Activated naive CD4-positive, alpha-beta T cell treated with anti-CD3 and anti-CD28 coated beads, Interleukin-2, amount 50 U/mL, for 24 hours (primary cell): ENCODE measurements at regions not wholly inside any gene's neighbourhood (a gene's known extent, or its start where the extent isn't known, plus 50 kb on each side); places are given as distances from the start of the nearest gene placed in this dataset.

ENCODE experiments used
- H3K27ac Mint-ChIP-seq: one replicate; pipeline ENCODE4 v1.8.0; 2021; ENCODE audit warnings: mild to moderate bottlenecking, mixed read lengths
- H3K27me3 Mint-ChIP-seq: one replicate; pipeline ENCODE4 v1.8.0; 2021; ENCODE audit warnings: mixed read lengths
- H3K36me3 Mint-ChIP-seq: one replicate; pipeline ENCODE4 v1.8.0; 2021; ENCODE audit warnings: mixed read lengths
- H3K4me1 Mint-ChIP-seq: one replicate; pipeline ENCODE4 v1.8.0; 2021; ENCODE audit warnings: mixed read lengths
- H3K4me3 Mint-ChIP-seq: one replicate; pipeline ENCODE4 v1.8.0; 2021; ENCODE audit warnings: mild to moderate bottlenecking, mixed read lengths
- H3K9me3 Mint-ChIP-seq: one replicate; pipeline ENCODE4 v1.8.0; 2021; ENCODE audit warnings: mixed read lengths

GRCh38 chr5:143691287-143691944 is 120.5 kb upstream of the HMHB1 start:
- H3K4me3 Mint-ChIP-seq: no peak overlapping the region

GRCh38 chr5:143687604-143688003 is 124.4 kb upstream of the HMHB1 start:
- no peaks in the 10 kb centered on the region for H3K4me1 Mint-ChIP-seq
- peaks cover 11% of the 10 kb centered on the region for H3K9me3 Mint-ChIP-seq
- no peak overlapping the region for H3K4me3 Mint-ChIP-seq
- H3K27ac Mint-ChIP-seq: no peak overlapping the region
- H3K27me3 Mint-ChIP-seq: peaks cover 1% of the 10 kb centered on the region
- peaks cover 2% of the 10 kb centered on the region for H3K36me3 Mint-ChIP-seq

More at GRCh38 chr5:143691287-143691944, 120.5 kb upstream of the HMHB1 start:
- Mint-ChIP-seq H3K9me3 (peaks cover 11% of the 10 kb centered on the region), H3K27me3 (peaks cover 1% of the 10 kb centered on the region), H3K4me1 (peaks cover 5% of the 10 kb centered on the region), H3K27ac (no peak overlapping the region), H3K36me3 (peaks cover 2% of the 10 kb centered on the region)

GRCh38 chr5:143685246-143685815 is 126.6 kb upstream of the HMHB1 start:
- Mint-ChIP-seq H3K4me1 (no peaks in the 10 kb centered on the region), H3K4me3 (no peak overlapping the region), H3K36me3 (peaks cover 2% of the 10 kb centered on the region), H3K9me3 (peaks cover 7% of the 10 kb centered on the region), H3K27me3 (no peaks in the 10 kb centered on the region), H3K27ac (no peak overlapping the region)

GRCh38 chr5:143683459-143683858 is 128.5 kb upstream of the HMHB1 start:
- no peak overlapping the region for H3K27ac Mint-ChIP-seq
- no peaks in the 10 kb centered on the region for H3K27me3 Mint-ChIP-seq
- no peak overlapping the region for H3K4me3 Mint-ChIP-seq
- no peaks in the 10 kb centered on the region for H3K9me3 Mint-ChIP-seq
- H3K36me3 Mint-ChIP-seq: no peaks in the 10 kb centered on the region
- H3K4me1 Mint-ChIP-seq: peaks cover 14% of the 10 kb centered on the region

GRCh38 chr5:143682929-143683386 is 129.0 kb upstream of the HMHB1 start:
- peaks cover 19% of the 10 kb centered on the region for H3K4me1 Mint-ChIP-seq
- H3K27ac Mint-ChIP-seq: no peak overlapping the region
- H3K9me3 Mint-ChIP-seq: no peaks in the 10 kb centered on the region
- no peaks in the 10 kb centered on the region for H3K27me3 Mint-ChIP-seq
- no peaks in the 10 kb centered on the region for H3K36me3 Mint-ChIP-seq
- H3K4me3 Mint-ChIP-seq: no peak overlapping the region

GRCh38 chr5:143682246-143682905 is 129.6 kb upstream of the HMHB1 start:
- no peaks in the 10 kb centered on the region for H3K27me3 Mint-ChIP-seq
- peaks cover 20% of the 10 kb centered on the region for H3K4me1 Mint-ChIP-seq
- no peak overlapping the region for H3K27ac Mint-ChIP-seq
- H3K36me3 Mint-ChIP-seq: no peaks in the 10 kb centered on the region
- H3K4me3 Mint-ChIP-seq: no peak overlapping the region
- no peaks in the 10 kb centered on the region for H3K9me3 Mint-ChIP-seq

GRCh38 chr5:143680672-143681259 is 131.2 kb upstream of the HMHB1 start:
- no peak overlapping the region for H3K27ac Mint-ChIP-seq

GRCh38 chr5:143679777-143680176 is 132.2 kb upstream of the HMHB1 start:
- peaks cover 3% of the 10 kb centered on the region for H3K27me3 Mint-ChIP-seq
- no peak overlapping the region for H3K4me3 Mint-ChIP-seq
- peaks cover 20% of the 10 kb centered on the region for H3K4me1 Mint-ChIP-seq
- no peaks in the 10 kb centered on the region for H3K36me3 Mint-ChIP-seq
- no peak overlapping the region for H3K27ac Mint-ChIP-seq
- no peaks in the 10 kb centered on the region for H3K9me3 Mint-ChIP-seq

More at GRCh38 chr5:143680672-143681259, 131.2 kb upstream of the HMHB1 start:
- Mint-ChIP-seq H3K36me3 (no peaks in the 10 kb centered on the region), H3K4me3 (no peak overlapping the region), H3K9me3 (no peaks in the 10 kb centered on the region), H3K27me3 (peaks cover 1% of the 10 kb centered on the region), H3K4me1 (peaks cover 20% of the 10 kb centered on the region)

- Mint-ChIP-seq H3K9me3 (no peaks in the 10 kb centered on the region), H3K27me3 (peaks cover 3% of the 10 kb centered on the region), H3K27ac (peak overlapping the region; percentile 91), H3K36me3 (no peaks in the 10 kb centered on the region), H3K4me3 (peak overlapping the region; percentile 16), H3K4me1 (peaks cover 20% of the 10 kb centered on the region)
These were observed 133.6 kb upstream of the HMHB1 start for GRCh38 chr5:143678148-143678905.

- H3K36me3 Mint-ChIP-seq: no peaks in the 10 kb centered on the region
- H3K4me3 Mint-ChIP-seq: no peak overlapping the region
- H3K27me3 Mint-ChIP-seq: peaks cover 3% of the 10 kb centered on the region
- no peak overlapping the region for H3K27ac Mint-ChIP-seq
- H3K4me1 Mint-ChIP-seq: peaks cover 20% of the 10 kb centered on the region
- no peaks in the 10 kb centered on the region for H3K9me3 Mint-ChIP-seq
These were observed 134.6 kb upstream of the HMHB1 start for GRCh38 chr5:143677403-143677802.

- Mint-ChIP-seq H3K27me3 (peaks cover 3% of the 10 kb centered on the region), H3K9me3 (no peaks in the 10 kb centered on the region), H3K27ac (no peak overlapping the region), H3K36me3 (no peaks in the 10 kb centered on the region), H3K4me3 (no peak overlapping the region), H3K4me1 (peaks cover 20% of the 10 kb centered on the region)
These were observed 135.2 kb upstream of the HMHB1 start for GRCh38 chr5:143676802-143677201.

GRCh38 chr5:143674469-143674786 is 137.5 kb upstream of the HMHB1 start:
- H3K27me3 Mint-ChIP-seq: peaks cover 3% of the 10 kb centered on the region
- no peak overlapping the region for H3K27ac Mint-ChIP-seq
- H3K4me1 Mint-ChIP-seq: peaks cover 15% of the 10 kb centered on the region
- H3K36me3 Mint-ChIP-seq: no peaks in the 10 kb centered on the region
- no peak overlapping the region for H3K4me3 Mint-ChIP-seq
- H3K9me3 Mint-ChIP-seq: peaks cover 9% of the 10 kb centered on the region

- peaks cover 11% of the 10 kb centered on the region for H3K4me1 Mint-ChIP-seq
- no peaks in the 10 kb centered on the region for H3K36me3 Mint-ChIP-seq
- H3K9me3 Mint-ChIP-seq: peaks cover 9% of the 10 kb centered on the region
- no peak overlapping the region for H3K27ac Mint-ChIP-seq
- H3K4me3 Mint-ChIP-seq: no peak overlapping the region
- peaks cover 3% of the 10 kb centered on the region for H3K27me3 Mint-ChIP-seq
These were observed 138.1 kb upstream of the HMHB1 start for GRCh38 chr5:143673676-143674468.

GRCh38 chr5:143672806-143673205 is 139.2 kb upstream of the HMHB1 start:
- H3K36me3 Mint-ChIP-seq: no peaks in the 10 kb centered on the region
- peaks cover 3% of the 10 kb centered on the region for H3K27me3 Mint-ChIP-seq
- no peak overlapping the region for H3K27ac Mint-ChIP-seq
- H3K4me3 Mint-ChIP-seq: no peak overlapping the region
- H3K4me1 Mint-ChIP-seq: peaks cover under 1% of the 10 kb centered on the region
- H3K9me3 Mint-ChIP-seq: peaks cover 9% of the 10 kb centered on the region
